ENCODE measurements at regions not wholly inside any gene's neighbourhood (a gene's known extent, or its start where the extent isn't known, plus 50 kb on each side); places are given as distances from the start of the nearest gene placed in this dataset.

DNA sequence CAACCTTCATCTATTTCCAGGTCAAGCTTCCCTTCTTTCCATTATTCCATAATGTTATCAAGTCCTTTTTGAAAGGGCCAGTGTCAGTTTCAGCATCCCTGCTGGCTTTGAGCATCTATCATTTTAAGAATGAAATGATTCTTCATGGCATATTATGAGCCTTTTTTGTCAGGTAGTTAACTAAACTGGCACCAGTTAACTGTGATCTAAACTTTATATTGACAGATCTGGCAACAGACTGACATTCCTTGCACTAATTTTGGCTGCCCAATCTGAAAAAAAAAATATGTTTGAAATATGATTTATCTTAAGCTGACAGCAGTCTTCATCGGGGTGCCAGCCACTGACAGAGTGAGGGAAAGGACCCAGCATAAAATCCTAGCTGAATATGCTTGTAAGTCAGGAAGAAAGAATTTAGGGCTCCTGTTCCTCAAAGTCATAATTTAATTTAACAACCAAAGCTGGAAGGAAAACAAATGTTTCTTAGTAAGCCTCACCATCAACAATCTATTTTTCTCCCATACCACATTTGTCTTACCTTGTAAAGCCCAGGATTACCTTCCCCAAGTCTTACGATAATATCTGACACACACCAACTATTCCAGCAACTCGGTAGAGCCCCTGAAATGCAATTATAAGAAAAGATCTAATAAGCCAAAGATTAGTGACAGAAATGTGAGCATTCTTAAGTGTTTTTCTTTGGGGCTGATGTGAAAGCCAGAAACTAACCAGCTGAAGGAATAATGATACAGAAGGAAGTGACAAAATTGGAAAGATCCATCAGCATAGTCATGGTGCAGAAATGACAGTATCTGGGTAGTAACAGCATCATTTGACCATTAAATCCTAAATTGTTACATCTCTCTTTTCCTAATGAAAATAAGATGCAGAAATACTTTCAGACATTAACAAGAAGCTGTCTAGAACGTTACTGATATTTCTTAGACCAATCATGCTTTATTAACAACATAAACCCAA is 228.1 kb downstream of the RBM43 start:
- in situ Hi-C loops (cut with MboI; ENCODE audit: low pct_unique_long_range_greater_than_20kb in 2 of 9, low sequenced_read_pairs in 9 of 9, unreplicated experiment in 9 of 9) = no loop called here
- H3K27ac ChIP-seq = no peak overlapping the region
- 0 to 86% (median 61%) methylated on average over 2 to 4 of the region's 4 CpGs for WGBS, 10 experiments
- H3K4me3 ChIP-seq = no peak overlapping the region
- peak in 1 of 8 experiments; percentile 22 for ATAC-seq (replicated peaks in 6 of 8)
- H3K4me1 ChIP-seq (replicated peaks in 1 of 2) = peaks cover 0 to 13% of the 10 kb centered on the region in 2 donors

DNA sequence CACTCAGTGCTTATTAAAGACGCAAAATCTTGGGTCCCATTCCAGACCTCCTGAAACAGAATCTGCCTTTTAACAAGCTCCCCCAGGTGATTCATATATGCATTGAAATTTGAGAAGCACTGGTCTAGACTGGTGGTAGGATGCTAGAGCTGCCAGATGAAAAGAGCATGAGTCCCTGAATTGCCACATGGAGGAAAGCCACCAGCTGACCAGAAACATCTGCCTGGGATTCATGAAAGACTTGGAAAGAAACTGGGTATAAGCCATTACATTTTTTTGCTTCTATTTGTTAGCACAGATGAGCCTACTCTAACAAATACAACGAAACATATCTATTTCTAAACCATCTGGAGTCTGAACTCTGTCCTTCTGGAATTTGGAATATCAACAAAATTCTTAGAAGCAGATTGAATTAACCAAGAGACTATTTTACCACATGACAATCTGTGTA is 228.9 kb downstream of the RBM43 start:
- H3K4me3 ChIP-seq = no peak overlapping the region
- no peak overlapping the region for H3K27ac ChIP-seq
- in situ Hi-C loops (cut with MboI; ENCODE audit: low pct_unique_long_range_greater_than_20kb in 2 of 9, low sequenced_read_pairs in 9 of 9, unreplicated experiment in 9 of 9) = no loop called here
- H3K4me1 ChIP-seq (replicated peaks in 1 of 2) = peaks cover 0 to 13% of the 10 kb centered on the region in 2 donors
- 8 to 100% (median 78%) methylated on average over 1 to 2 of the region's 2 CpGs for WGBS, 10 experiments
- ATAC-seq (replicated peaks in 6 of 8) = peak in 3 of 8 experiments; percentile 37 to 45 (median 40)

DNA sequence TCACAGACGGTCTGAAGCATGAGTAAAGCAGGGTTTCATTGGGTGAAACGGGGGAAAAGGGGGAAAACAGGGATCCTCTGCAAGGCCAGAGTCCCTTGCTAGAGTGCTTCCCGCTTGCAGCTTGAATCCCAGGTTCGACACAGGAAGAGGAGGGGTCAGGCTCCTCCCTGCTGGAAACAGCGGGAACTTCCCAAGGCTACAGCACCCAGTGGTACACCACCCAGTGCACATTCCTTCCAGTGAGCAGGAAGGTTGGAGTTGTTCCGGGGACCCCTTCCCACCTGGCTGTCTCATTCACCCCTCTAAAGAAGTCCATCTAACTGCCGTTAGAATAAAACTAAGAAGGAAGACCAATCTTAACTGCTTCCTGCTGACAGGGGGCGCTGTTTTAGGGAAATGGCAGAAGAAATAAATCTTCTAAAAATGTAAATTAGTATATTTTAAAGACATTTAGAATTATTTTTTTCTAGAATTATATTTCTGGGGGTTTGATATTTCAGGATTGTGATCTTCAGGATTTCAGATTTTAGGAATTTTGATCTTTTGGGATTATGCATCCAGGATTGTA is 230.9 kb downstream of the RBM43 start:
- in situ Hi-C loops (cut with MboI; ENCODE audit: low pct_unique_long_range_greater_than_20kb in 2 of 9, low sequenced_read_pairs in 9 of 9, unreplicated experiment in 9 of 9) = no loop called here
- no peak for ATAC-seq (replicated peaks in 6 of 8)

GRCh38 chr2:151029406-151030157 is 232.1 kb downstream of the RBM43 start:
- in situ Hi-C loops (cut with MboI; ENCODE audit: low pct_unique_long_range_greater_than_20kb in 2 of 9, low sequenced_read_pairs in 9 of 9, unreplicated experiment in 9 of 9) = no loop called here
- H3K4me3 ChIP-seq = no peak overlapping the region

More for the DNA sequence above, 230.9 kb downstream of the RBM43 start:
- Histone ChIP-seq H3K4me1 (replicated peaks in 1 of 2) (peaks cover 0 to 13% of the 10 kb centered on the region in 2 donors), H3K4me3 (no peak overlapping the region), H3K27ac (no peak overlapping the region)
- WGBS, 10 experiments = 60 to 100% (median 81%) methylated on average over 1 to 5 of the region's 8 CpGs; no CpG with 5 or more reads in 2 of the 10 experiments

DNA sequence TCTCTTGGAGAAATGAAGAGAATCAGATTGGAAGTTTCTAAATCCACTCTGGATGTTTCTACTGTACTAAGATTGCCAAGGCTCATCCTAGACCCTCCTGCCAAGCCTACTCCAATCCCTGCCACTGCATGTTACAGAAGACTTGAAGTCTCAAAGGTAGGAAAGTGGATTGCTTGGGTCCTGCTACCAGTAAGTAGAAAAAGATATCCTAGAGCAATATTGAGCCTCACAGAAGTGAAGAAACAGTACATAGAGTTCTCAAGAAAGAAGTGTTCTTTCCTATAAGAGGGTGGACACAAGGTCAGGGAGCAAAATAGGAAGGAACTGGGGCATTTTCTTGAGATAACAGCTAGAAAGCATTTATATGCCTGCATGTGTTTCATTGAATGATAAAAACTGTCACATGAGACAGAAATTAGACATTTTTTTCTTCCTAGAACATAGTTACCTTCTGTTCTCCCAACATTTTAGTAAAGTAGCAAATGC is 232.9 kb downstream of the RBM43 start:
- ATAC-seq (replicated peaks in 6 of 8) = no peak
- Histone ChIP-seq H3K27ac (no peak overlapping the region), H3K4me3 (no peak overlapping the region), H3K4me1 (replicated peaks in 1 of 2) (peaks cover 0 to 13% of the 10 kb centered on the region in 2 donors)
- in situ Hi-C loops (cut with MboI; ENCODE audit: low pct_unique_long_range_greater_than_20kb in 2 of 9, low sequenced_read_pairs in 9 of 9, unreplicated experiment in 9 of 9) = no loop called here

More at GRCh38 chr2:151029406-151030157, 232.1 kb downstream of the RBM43 start:
- 10 to 100% (median 90%) methylated on average over 2 to 4 of the region's 4 CpGs for WGBS, 10 experiments
- ATAC-seq (replicated peaks in 6 of 8) = peak in 2 of 8 experiments; percentile 73 to 81
- H3K4me1 ChIP-seq (replicated peaks in 1 of 2) = peaks cover 0 to 15% of the 10 kb centered on the region in 2 donors
- H3K27ac ChIP-seq = no peak overlapping the region

DNA sequence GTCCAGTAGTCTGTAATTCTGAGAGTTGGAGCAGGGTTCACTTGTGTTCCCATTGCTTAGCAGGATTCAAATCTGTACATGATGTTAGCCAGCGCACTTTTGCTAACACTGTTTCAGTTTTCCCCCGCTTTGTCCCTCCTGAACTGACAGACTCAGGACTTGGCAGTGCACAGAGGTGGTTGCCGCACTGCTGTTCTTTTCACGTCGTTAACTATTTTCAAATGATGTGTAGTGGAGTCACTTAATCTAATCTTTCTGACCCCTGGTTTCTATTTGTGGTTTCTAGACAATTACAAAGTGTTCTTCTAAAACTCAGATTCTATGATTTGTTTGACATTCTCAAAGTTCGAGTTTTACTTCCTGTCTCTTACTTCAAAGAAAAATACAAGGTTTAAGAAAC is 234.5 kb downstream of the RBM43 start:
- Histone ChIP-seq H3K27ac (no peak overlapping the region), H3K4me3 (no peak overlapping the region), H3K4me1 (replicated peaks in 1 of 2) (peaks cover 4 to 5% of the 10 kb centered on the region in 2 donors)
- no peak for ATAC-seq (replicated peaks in 6 of 8)
- WGBS, 10 experiments = 75 to 100% (median 92%) methylated on average over 1 to 6 of the region's 6 CpGs
- in situ Hi-C loops (cut with MboI; ENCODE audit: low pct_unique_long_range_greater_than_20kb in 2 of 9, low sequenced_read_pairs in 9 of 9, unreplicated experiment in 9 of 9) = no loop called here

DNA sequence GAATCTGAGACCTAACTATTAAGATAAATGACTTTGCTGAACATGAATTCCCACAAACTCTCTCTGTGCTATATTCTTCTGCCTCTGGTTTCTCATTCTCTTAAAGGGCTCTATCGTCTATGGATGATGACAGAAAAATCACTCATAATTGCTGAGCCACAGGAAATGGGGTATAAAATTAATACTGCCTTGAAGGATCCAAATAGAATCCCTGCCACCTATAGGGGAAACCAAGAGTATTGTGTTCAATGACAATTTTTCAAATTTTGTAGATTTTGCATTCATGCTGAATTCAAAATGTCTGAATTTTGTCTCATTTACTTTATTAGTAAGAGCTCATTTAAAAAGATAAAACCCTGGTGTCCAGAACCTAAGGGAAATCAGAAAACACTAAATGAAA is 235.8 kb downstream of the RBM43 start:
- in situ Hi-C loops (cut with MboI; ENCODE audit: low pct_unique_long_range_greater_than_20kb in 2 of 9, low sequenced_read_pairs in 9 of 9, unreplicated experiment in 9 of 9) = no loop called here
- 33 to 100% (median 81%) methylated on average over 1 of the region's 1 CpG; no CpG with 5 or more reads in 2 of the 10 experiments for WGBS, 10 experiments
- Histone ChIP-seq H3K4me1 (replicated peaks in 1 of 2) (peaks cover 4 to 5% of the 10 kb centered on the region in 2 donors), H3K27ac (no peak overlapping the region), H3K4me3 (no peak overlapping the region)
- no peak for ATAC-seq (replicated peaks in 6 of 8)

DNA sequence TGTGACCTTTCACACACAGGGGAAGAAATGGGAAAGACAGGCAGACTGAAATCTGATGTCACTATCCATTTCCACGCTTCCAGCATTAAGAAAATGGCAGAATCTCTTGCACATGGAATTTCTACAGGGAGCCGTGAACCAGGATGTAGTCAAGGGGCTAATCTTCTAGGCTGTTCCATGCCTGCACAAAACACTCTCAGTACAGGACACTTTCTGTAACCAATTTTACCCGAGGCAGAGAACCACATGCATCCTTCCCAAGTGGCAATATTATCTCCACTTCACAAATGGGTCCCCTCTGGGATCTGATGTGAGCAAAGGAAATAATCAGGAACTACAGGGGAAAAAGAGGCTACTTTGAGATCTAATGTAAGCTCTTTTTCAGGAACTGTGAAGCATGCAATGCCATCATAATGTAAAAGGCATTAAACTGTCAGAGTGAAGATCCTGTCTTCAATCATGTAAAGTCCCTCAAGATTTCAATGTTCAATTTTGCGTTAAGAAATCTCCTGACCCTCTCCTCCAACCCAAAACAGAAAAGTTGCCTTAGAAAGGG is 236.9 kb downstream of the RBM43 start:
- Histone ChIP-seq H3K4me3 (no peak overlapping the region), H3K4me1 (replicated peaks in 1 of 2) (peaks cover 5 to 6% of the 10 kb centered on the region in 2 donors), H3K27ac (no peak overlapping the region)
- 0 to 100% (median 62%) methylated on average over 1 to 4 of the region's 4 CpGs for WGBS, 10 experiments
- no peak for ATAC-seq (replicated peaks in 6 of 8)
- in situ Hi-C loops (cut with MboI; ENCODE audit: low pct_unique_long_range_greater_than_20kb in 2 of 9, low sequenced_read_pairs in 9 of 9, unreplicated experiment in 9 of 9) = no loop called here

GRCh38 chr2:151021747-151022452 is 239.8 kb downstream of the RBM43 start:
- in situ Hi-C loops (cut with MboI; ENCODE audit: low pct_unique_long_range_greater_than_20kb in 2 of 9, low sequenced_read_pairs in 9 of 9, unreplicated experiment in 9 of 9) = no loop called here
- H3K27ac ChIP-seq = no peak overlapping the region
- 0 to 100% (median 86%) methylated on average over 1 to 5 of the region's 5 CpGs for WGBS, 10 experiments
- H3K4me3 ChIP-seq = no peak overlapping the region
- ATAC-seq (replicated peaks in 6 of 8) = no peak
- peaks cover 6 to 8% of the 10 kb centered on the region in 2 donors for H3K4me1 ChIP-seq (replicated peaks in 1 of 2)

- 27 to 100% (median 89%) methylated on average over 1 to 2 of the region's 2 CpGs; no CpG with 5 or more reads in 2 of the 10 experiments for WGBS, 10 experiments
- peak in 1 of 8 experiments; percentile 28 for ATAC-seq (replicated peaks in 6 of 8)
- Histone ChIP-seq H3K27ac (no peak overlapping the region), H3K4me3 (no peak overlapping the region), H3K4me1 (replicated peaks in 1 of 2) (peaks cover 6 to 8% of the 10 kb centered on the region in 2 donors)
- in situ Hi-C loops (cut with MboI; ENCODE audit: low pct_unique_long_range_greater_than_20kb in 2 of 9, low sequenced_read_pairs in 9 of 9, unreplicated experiment in 9 of 9) = no loop called here
Measured at GRCh38 chr2:151020411-151020810, 241.3 kb downstream of the RBM43 start.

GRCh38 chr2:151009437-151010175 is 252.1 kb downstream of the RBM43 start:
- H3K27ac ChIP-seq = no peak overlapping the region
- in situ Hi-C loops (cut with MboI; ENCODE audit: low pct_unique_long_range_greater_than_20kb in 2 of 9, low sequenced_read_pairs in 9 of 9, unreplicated experiment in 9 of 9) = no loop called here
- ATAC-seq (replicated peaks in 6 of 8) = no peak
- 88 to 100% (median 100%) methylated on average over 1 to 6 of the region's 6 CpGs; no CpG with 5 or more reads in 1 of the 10 experiments for WGBS, 10 experiments
- H3K4me1 ChIP-seq (replicated peaks in 1 of 2) = peaks cover 0 to 20% of the 10 kb centered on the region in 2 donors
- H3K4me3 ChIP-seq = no peak overlapping the region

Measured in motor neuron (in vitro differentiated cells).